Epithelial cell of proximal tubule (primary cell): ENCODE measurements at regions not wholly inside any gene's neighbourhood (a gene's known extent, or its start where the extent isn't known, plus 50 kb on each side); places are given as distances from the start of the nearest gene placed in this dataset.

ENCODE experiments used
- DNase-seq: peaks from one replicate; pipeline ENCODE4 v3.0.0-alpha.2; 2011; ENCODE audit warnings: low read depth
- H3K4me3 ChIP-seq: 2 replicates; pipeline ENCODE4 v1.5.1; 2011; ENCODE audit warnings: low read depth, mild to moderate bottlenecking, low read length
- TF ChIP-seq, protein P1 (sequence below): conservative IDR thresholded peaks from 2 replicates; pipeline ENCODE4 v1.5.1; 2012; ENCODE audit warnings: low read depth, mild to moderate bottlenecking, low read length

DNA sequence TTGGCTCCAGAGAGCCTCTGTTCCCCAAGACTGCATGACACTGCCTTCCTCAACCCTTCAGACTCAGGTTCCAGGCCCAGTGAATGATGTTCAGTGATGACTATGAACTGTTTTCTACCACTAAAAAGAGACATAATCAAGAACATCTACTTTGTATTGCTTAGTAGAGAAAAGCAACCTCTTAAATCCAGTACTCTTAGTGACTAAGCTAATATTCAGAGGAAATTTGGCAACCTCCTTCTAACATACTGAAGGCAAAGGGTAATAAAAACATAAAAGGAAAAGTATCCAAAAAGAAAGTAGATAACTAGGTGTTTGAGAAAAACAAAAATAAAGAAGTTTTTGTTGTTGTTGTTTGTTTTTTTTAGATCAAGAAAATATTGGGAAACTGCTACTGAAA, 153.3 kb upstream of the RUNX1 start:
- DNase-seq: no peak
- TF ChIP-seq, protein P1, sequence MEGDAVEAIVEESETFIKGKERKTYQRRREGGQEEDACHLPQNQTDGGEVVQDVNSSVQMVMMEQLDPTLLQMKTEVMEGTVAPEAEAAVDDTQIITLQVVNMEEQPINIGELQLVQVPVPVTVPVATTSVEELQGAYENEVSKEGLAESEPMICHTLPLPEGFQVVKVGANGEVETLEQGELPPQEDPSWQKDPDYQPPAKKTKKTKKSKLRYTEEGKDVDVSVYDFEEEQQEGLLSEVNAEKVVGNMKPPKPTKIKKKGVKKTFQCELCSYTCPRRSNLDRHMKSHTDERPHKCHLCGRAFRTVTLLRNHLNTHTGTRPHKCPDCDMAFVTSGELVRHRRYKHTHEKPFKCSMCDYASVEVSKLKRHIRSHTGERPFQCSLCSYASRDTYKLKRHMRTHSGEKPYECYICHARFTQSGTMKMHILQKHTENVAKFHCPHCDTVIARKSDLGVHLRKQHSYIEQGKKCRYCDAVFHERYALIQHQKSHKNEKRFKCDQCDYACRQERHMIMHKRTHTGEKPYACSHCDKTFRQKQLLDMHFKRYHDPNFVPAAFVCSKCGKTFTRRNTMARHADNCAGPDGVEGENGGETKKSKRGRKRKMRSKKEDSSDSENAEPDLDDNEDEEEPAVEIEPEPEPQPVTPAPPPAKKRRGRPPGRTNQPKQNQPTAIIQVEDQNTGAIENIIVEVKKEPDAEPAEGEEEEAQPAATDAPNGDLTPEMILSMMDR: no peak
- no peak overlapping the region for H3K4me3 ChIP-seq

DNA sequence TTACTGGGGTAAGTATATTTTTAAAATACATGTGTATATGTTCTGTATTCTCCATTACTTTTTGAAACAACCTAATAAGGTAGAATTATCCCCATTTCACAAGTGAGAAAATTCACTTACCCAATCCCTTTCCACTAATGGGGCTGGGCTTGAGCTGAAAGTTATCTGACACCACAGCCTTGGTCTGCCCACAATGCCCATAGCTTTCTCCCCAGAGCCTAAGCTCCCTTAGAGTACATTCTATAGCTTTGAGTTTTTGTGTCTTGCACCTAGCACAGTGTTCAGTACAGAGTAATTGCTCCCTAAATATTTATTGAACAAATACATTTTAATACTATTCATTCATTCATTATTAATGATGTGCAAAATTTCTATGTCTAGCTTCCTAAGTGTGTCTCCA, 152.7 kb upstream of the RUNX1 start:
- TF ChIP-seq, protein P1: no peak
- DNase-seq: no peak
- H3K4me3 ChIP-seq: no peak overlapping the region

DNA sequence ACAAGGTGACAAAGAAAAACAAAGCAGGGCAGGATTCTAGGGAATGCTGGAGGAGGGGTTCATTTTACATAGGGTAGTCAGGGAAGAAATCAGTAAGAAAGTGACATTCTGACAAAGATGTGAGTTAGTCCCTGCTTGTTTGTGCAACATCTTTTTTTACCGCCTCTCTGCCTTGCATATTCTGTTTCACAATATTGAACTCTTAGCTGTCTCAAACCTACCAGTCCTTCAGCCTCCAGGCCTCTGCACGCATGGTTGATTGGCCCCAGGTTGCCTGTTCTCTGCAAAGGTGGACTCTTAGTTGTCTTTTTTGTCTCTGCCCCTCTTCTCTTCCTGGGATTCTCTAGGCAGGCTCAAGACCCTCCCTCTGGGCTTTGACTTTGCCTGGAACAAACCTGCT, 152.2 kb upstream of the RUNX1 start:
- TF ChIP-seq, protein P1: no peak

DNA sequence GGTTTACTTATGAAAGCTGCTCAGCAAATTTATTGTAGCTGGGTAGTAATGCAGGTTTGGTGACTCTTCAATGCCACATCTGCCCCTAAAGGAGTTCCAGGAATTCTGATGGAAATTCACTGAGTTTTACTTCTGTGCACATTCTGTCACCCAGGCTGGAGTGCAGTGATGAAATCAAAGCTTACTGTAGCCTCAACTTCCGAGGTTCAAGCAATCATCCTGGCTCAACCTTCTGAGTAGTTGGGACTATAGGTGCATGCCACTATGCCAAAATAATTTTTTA, 150.6 kb upstream of the RUNX1 start:
- H3K4me3 ChIP-seq: no peak overlapping the region
- no peak for DNase-seq
- TF ChIP-seq, protein P1: no peak

More for the DNA sequence above, 152.2 kb upstream of the RUNX1 start:
- H3K4me3 ChIP-seq: no peak overlapping the region
- no peak for DNase-seq

DNA sequence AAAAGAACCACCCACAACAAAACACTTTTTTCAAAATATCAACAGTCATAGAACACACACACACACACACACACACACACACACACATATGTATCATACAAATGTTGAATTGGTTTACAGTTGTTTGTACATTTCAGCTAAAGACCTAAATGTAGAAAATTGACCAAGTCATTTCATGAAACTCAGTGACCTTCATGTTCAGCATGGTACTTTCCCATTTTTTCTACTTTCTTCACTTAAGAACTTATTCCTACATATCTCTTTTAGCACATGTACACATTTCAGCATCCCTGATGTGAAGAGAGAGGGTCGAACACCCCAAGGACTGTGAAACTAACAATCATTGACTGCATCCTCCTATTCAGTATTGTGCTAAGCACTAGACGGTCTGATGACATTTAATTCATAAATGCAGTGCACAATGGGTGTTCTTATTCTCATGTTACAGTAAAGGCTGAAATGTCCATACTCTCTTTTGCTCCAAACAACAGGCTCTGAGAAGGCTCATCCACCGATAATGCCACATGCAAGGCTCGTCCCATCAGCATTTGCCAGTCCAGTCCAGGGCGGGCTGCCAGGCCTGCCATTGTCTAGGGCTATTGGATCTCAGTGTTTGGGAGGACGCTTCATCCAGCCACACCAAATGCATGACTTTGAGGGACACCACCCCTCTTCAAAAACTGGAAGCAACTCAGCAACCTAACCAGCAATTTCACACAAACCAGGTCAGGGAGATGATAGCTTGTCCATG, 150.1 kb upstream of the RUNX1 start:
- no peak for DNase-seq
- TF ChIP-seq, protein P1: no peak
- H3K4me3 ChIP-seq: no peak overlapping the region

DNA sequence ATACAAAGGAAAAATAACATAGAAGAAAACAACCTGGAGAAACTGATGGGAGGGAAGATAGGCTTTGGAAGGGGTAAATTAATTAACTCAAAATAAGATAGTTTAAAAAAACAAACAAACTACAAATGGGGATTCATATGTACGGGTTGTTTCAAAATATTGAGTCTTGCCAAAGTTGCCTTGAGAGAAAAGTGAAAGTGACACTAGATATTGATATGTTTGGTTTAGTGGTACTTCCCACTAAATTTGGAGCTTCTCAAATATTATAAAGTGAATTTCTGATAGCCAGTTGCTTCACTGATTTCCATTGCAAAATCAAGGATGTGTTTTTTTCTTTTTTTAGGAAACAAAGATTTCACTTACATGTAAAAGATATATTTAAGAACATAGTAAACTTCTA, 149.5 kb upstream of the RUNX1 start:
- TF ChIP-seq, protein P1: no peak
- no peak overlapping the region for H3K4me3 ChIP-seq
- DNase-seq: no peak

DNA sequence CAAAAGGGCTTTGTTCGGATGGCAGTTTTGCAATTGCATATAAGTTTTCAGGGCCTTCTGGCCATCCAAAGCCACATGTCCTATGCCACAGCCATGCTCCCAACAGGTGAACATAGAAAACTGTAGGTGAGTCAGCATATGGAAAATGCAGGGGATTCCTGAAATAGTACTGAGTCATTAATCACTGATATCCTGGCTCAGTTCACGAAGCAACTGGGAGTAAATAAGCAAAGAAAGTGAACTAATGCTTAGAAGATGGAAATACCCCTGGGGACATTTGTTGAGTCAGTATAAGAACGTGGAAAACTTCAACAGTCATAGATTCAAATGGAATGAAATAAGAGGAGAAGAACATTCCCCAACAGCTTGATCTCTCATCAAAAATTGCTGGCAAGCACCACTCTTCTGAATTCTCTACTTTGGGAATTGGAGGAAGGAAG, 148.9 kb upstream of the RUNX1 start:
- peak; percentile 97 for DNase-seq
- TF ChIP-seq, protein P1: no peak
- no peak overlapping the region for H3K4me3 ChIP-seq
